K562 (cell line): ENCODE measurements at regions not wholly inside any gene's neighbourhood (a gene's known extent, or its start where the extent isn't known, plus 50 kb on each side); places are given as distances from the start of the nearest gene placed in this dataset.

Source experiments
- ATAC-seq: fragments of 200-7000 bp; cut with Tn5 transposase; 3 replicates; pipeline ENCODE4 v1.9.1; 2020; ENCODE audit warnings: moderate library complexity
- BruUV-seq: library from RNA; stranded (reverse); fragments of 400-500 nt; replicated peaks from 2 replicates; lab custom pipeline; 2021; lab: Mats Ljungman, UMichigan
- CTCF ChIA-PET: fragments of 300-600 bp; formaldehyde crosslinking; extraction: SDS; loops from one replicate; lab custom pipeline; 2021; ENCODE audit warnings: low intra/inter-chr PET ratio; lab: Yijun Ruan, JAX
- POLR2A ChIA-PET: fragments of 300-600, 350-650 bp; sonication (Branson Sonifier 250); formaldehyde crosslinking; extraction: SDS; loops from one replicate; lab custom pipeline; 2021; ENCODE audit warnings: antibody characterized with exemption, inconsistent platforms; lab: Yijun Ruan, JAX
- DNase-seq, 4 experiments: peaks; one replicate each; pipeline versions ENCODE4 v3.0.0 to v3.0.0-alpha.2; 2011 to 2018; ENCODE audit warnings: low spot score in 3 of 4, mixed read lengths in 3 of 4; ENCODE audit errors: extremely low read depth in 1 of 4
- FAIRE-seq: peaks from 2 replicates; lab custom pipeline; 2011; peaks lifted over from hg19 to GRCh38; lab: Jason Lieb, UNC
- H2AFZ ChIP-seq: 2 replicates; pipeline ENCODE4 v1.6.0; 2011; ENCODE audit warnings: low read depth, low read length, control low read depth, inconsistent platforms
- H3K27ac ChIP-seq: fragments of 200-600 bp; 3 replicates; pipeline ENCODE4 v1.8.0; 2011; ENCODE audit warnings: low read depth, mild to moderate bottlenecking, control low read depth, inconsistent platforms, low read length, moderate library complexity, mixed read lengths; ENCODE audit errors: extremely low read depth
- H3K27me3 ChIP-seq, 2 experiments: fragments of 300-600 bp in 1 of 2; 2 replicates in 1 of 2; 3 replicates in 1 of 2; pipeline versions ENCODE4 v1.6.0 to v1.8.0; 2011; ENCODE audit warnings: inconsistent platforms in 2 of 2, low read length in 2 of 2, mild to moderate bottlenecking in 1 of 2, mixed read lengths in 1 of 2, moderate library complexity in 1 of 2; ENCODE audit not compliant: control insufficient read depth in 2 of 2, insufficient read depth in 2 of 2
- H3K36me3 ChIP-seq: fragments of 300-600 bp; 3 replicates; pipeline ENCODE4 v1.8.0; 2011; ENCODE audit warnings: mild to moderate bottlenecking, low read length, inconsistent platforms; ENCODE audit not compliant: control insufficient read depth, insufficient read depth
- H3K4me1 ChIP-seq, 2 experiments: fragments of 200-600 bp in 1 of 2; replicated peaks in 1 of 2; 2 replicates in 1 of 2; 3 replicates in 1 of 2; pipeline versions ENCODE4 v1.5.1 to v1.8.0; 2011; ENCODE audit warnings: inconsistent platforms in 2 of 2, low read length in 2 of 2, mild to moderate bottlenecking in 1 of 2, mixed read lengths in 1 of 2, moderate library complexity in 1 of 2; ENCODE audit not compliant: control insufficient read depth in 2 of 2, insufficient read depth in 2 of 2
- H3K4me2 ChIP-seq: 2 replicates; pipeline ENCODE4 v1.6.1; 2011; ENCODE audit warnings: low read length, control low read depth, inconsistent platforms, mixed read lengths; ENCODE audit not compliant: insufficient read depth
- H3K4me3 ChIP-seq: fragments of 200-600 bp; sonication (generic), shearing (Covaris generic); 2 replicates; pipeline ENCODE4 v1.5.1; 2016; ENCODE audit warnings: control low read depth, inconsistent platforms
- H3K79me2 ChIP-seq: fragments of 200-600 bp; 3 replicates; pipeline ENCODE4 v1.8.0; 2011; ENCODE audit warnings: low read length, inconsistent platforms; ENCODE audit not compliant: control insufficient read depth, insufficient read depth
- H3K9ac ChIP-seq, 2 experiments: 2 replicates each; pipeline versions ENCODE4 v1.6.0 to v1.6.1; 2011; ENCODE audit warnings: low read depth in 2 of 2, low read length in 2 of 2, control low read depth in 1 of 2, inconsistent platforms in 1 of 2, mild to moderate bottlenecking in 1 of 2, mixed read lengths in 1 of 2; ENCODE audit not compliant: insufficient read depth in 1 of 2
- H3K9me1 ChIP-seq: one replicate; pipeline ENCODE4 v1.6.0; 2011; ENCODE audit warnings: inconsistent platforms, mild to moderate bottlenecking, low read length, moderate library complexity; ENCODE audit not compliant: control insufficient read depth, insufficient read depth
- H3K9me3 ChIP-seq: replicated peaks from 2 replicates; pipeline ENCODE4 v1.5.1; 2011; ENCODE audit warnings: low read depth, low read length, inconsistent platforms; ENCODE audit not compliant: control insufficient read depth, insufficient read depth
- H4K20me1 ChIP-seq: replicated peaks from 2 replicates; pipeline ENCODE4 v1.6.1; 2011; ENCODE audit warnings: low read length, inconsistent platforms, mixed read lengths; ENCODE audit not compliant: control insufficient read depth, insufficient read depth
- BMI1 ChIP-seq: fragments of 150-350 bp; IDR thresholded peaks from 2 replicates; pipeline ENCODE4 v1.6.1; 2014; ENCODE audit warnings: low read length
- GABPB1 ChIP-seq: sonication (generic); formaldehyde crosslinking; IDR thresholded peaks from 2 replicates; pipeline ENCODE4 v1.8.0; 2022; ENCODE audit warnings: mild to moderate bottlenecking, missing genetic modification reagents
- HMBOX1 ChIP-seq: sonication (generic); IDR thresholded peaks from 2 replicates; pipeline ENCODE4 v1.6.1; 2016
- KDM1A ChIP-seq, 2 experiments: fragments of 450-650 bp; IDR thresholded peaks; 2 replicates each; pipeline ENCODE4 v1.6.1; 2016; ENCODE audit warnings: mild to moderate bottlenecking in 2 of 2
- U2AF1 ChIP-seq: fragments of 200-400 bp; formaldehyde crosslinking; optimal IDR thresholded peaks from 2 replicates; pipeline ENCODE3; 2017; ENCODE audit warnings: mild to moderate bottlenecking, low read depth, low read length, moderate library complexity
- ZNF318 ChIP-seq, 2 experiments: fragments of 450-650 bp; IDR thresholded peaks; 2 replicates each; pipeline ENCODE4 v1.6.1; 2016; ENCODE audit warnings: mild to moderate bottlenecking in 2 of 2, borderline replicate concordance in 1 of 2, low read depth in 1 of 2, moderate library complexity in 1 of 2
- ZNF384 ChIP-seq: IDR thresholded peaks from 2 replicates; pipeline ENCODE4 v1.6.1; 2012; ENCODE audit warnings: low read depth, low read length, improper control_type of control experiment
- ZNF551 ChIP-seq: fragments of 250-450 bp; sonication (Bioruptor Pico); IDR thresholded peaks from 2 replicates; pipeline ENCODE4 v1.5.0; 2021; ENCODE audit warnings: mild to moderate bottlenecking, moderate library complexity
- ZNF639 ChIP-seq, 2 experiments: fragments of 200-800 bp in 1 of 2; sonication (Bioruptor generic) in 1 of 2; sonication (generic) in 1 of 2; formaldehyde crosslinking in 1 of 2; IDR thresholded peaks in 1 of 2; conservative IDR thresholded peaks in 1 of 2; 2 replicates each; pipeline versions ENCODE4 v1.5.0 to v1.6.1; 2016 to 2020; ENCODE audit warnings: missing compliant biosample characterization in 1 of 2, missing genetic modification characterization in 1 of 2, missing genetic modification reagents in 1 of 2
- ZNF668 ChIP-seq: fragments of 250-450 bp; sonication (Bioruptor Pico); IDR thresholded peaks from 2 replicates; pipeline ENCODE4 v1.8.0; 2022; ENCODE audit warnings: mild to moderate bottlenecking, inconsistent platforms
- WGBS: fragments of 100-300 bp; shearing (Covaris generic); methylation state at CpG from one replicate; pipeline ENCODE4 v1.1.6; 2016; ENCODE audit warnings: low coverage, mixed read lengths; ENCODE audit not compliant: insufficient coverage; ENCODE audit errors: missing lambda C conversion rate; 5-methylcytosine and 5-hydroxymethylcytosine counted together
- in situ Hi-C: fragments of 300-500 bp; cut with MboI; formaldehyde crosslinking; loops from 4 replicates; pipeline ENCODE4 v1.15.0; 2018; ENCODE audit warnings: inconsistent platforms, mixed read lengths
- intact Hi-C: fragments of 100-400 bp; cut with micrococcal nuclease; formaldehyde crosslinking; loops from 2 replicates; pipeline ENCODE4 v1.14.2; 2022

GRCh38 chr6:105907301-105907700, 178.8 kb upstream of the PRDM1 start (continued):
- no peak for TF ChIP-seq GABPB1 (CRISPR knock-in tag)
- no peak for TF ChIP-seq U2AF1

- H4K20me1 ChIP-seq: no peaks in the 10 kb centered on the region
- BruUV-seq: no TSS peak
- H2AFZ ChIP-seq: no peak overlapping the region
- H3K36me3 ChIP-seq: no peaks in the 10 kb centered on the region
- in situ Hi-C loops: no loop called here
- no peaks in the 10 kb centered on the region for H3K9me1 ChIP-seq
- TF ChIP-seq HMBOX1: peak; percentile 79; the same call in 1 of the 2 replicates
- no peak for TF ChIP-seq KDM1A (IDR thresholded peaks at IDR 0.05)
- no peak for TF ChIP-seq ZNF551
- no peak for TF ChIP-seq ZNF318 (IDR thresholded peaks at IDR 0.05; ENCODE audit: borderline replicate concordance in 1 of 2, low read depth in 1 of 2)
- no peak for TF ChIP-seq ZNF639 (CRISPR knock-in tag; conservative IDR thresholded peaks at IDR 0.05 in 1 of 2, IDR thresholded peaks at IDR 0.05 in 1 of 2)
- TF ChIP-seq ZNF668: no peak
- no peak for TF ChIP-seq ZNF384
- TF ChIP-seq BMI1: no peak
- DNase-seq (no peak), FAIRE-seq (no peak), ATAC-seq (no peak)
- no peaks in the 10 kb centered on the region for H3K9me3 ChIP-seq
- ChIA-PET POLR2A (interaction anchor here (0.6 kb wide), 1 partner anchor 280 kb away, joined by 3 read pairs; no protein-coding TSS in a partner anchor), CTCF (no interaction called here)
- H3K27me3 ChIP-seq: peaks cover 0 to 4% of the 10 kb centered on the region in 2 experiments; a peak in 1 of 5 replicates
- H3K9ac ChIP-seq: no peak overlapping the region
- no peak overlapping the region for H3K27ac ChIP-seq
- intact Hi-C loops: no loop called here
- no peak overlapping the region for H3K4me2 ChIP-seq
- H3K4me3 ChIP-seq: no peak overlapping the region
- H3K79me2 ChIP-seq: no peaks in the 10 kb centered on the region
- WGBS: 44% methylated on average over 8 of the region's 8 CpGs
- peaks cover 0 to 11% of the 10 kb centered on the region in 2 experiments; a peak in 2 of 5 replicates for H3K4me1 ChIP-seq
These were observed 183.6 kb upstream of the PRDM1 start for GRCh38 chr6:105902401-105903031.
